Vagina (tissue), 2 donors: ENCODE measurements at regions not wholly inside any gene's neighbourhood (a gene's known extent, or its start where the extent isn't known, plus 50 kb on each side); places are given as distances from the start of the nearest gene placed in this dataset.

Source experiments
- DNase-seq, 2 donors: peaks; one replicate each; pipeline ENCODE4 v3.0.0-alpha.2; 2017; ENCODE audit errors: extremely low spot score in 2 of 2
- H3K27ac ChIP-seq: fragments of 200-600 bp; sonication (generic); one replicate; pipeline ENCODE4 v1.5.1; 2019
- H3K27me3 ChIP-seq: fragments of 200-600 bp; sonication (generic); one replicate; pipeline ENCODE4 v1.5.1; 2019
- H3K36me3 ChIP-seq, 2 donors: fragments of 200-600 bp; sonication (generic); one replicate each; pipeline ENCODE4 v1.5.1; 2017 to 2019
- H3K4me1 ChIP-seq: fragments of 200-600 bp; sonication (generic); one replicate; pipeline ENCODE4 v1.5.1; 2019
- H3K4me3 ChIP-seq, 2 donors: fragments of 200-600 bp; sonication (generic); 1 replicate in 1 of 2; 2 replicates in 1 of 2; pipeline ENCODE4 v1.5.1; 2016 to 2019
- H3K9me3 ChIP-seq: fragments of 200-600 bp; sonication (generic); one replicate; pipeline ENCODE4 v1.5.1; 2019
- POLR2A ChIP-seq, 2 donors: fragments of 450-650 bp; IDR thresholded peaks; one replicate each; pipeline ENCODE4 v1.6.1; 2017; ENCODE audit warnings: antibody characterized with exemption in 2 of 2, mild to moderate bottlenecking in 2 of 2, moderate library complexity in 2 of 2
- POLR2AphosphoS5 ChIP-seq, 2 donors: sonication (generic); formaldehyde crosslinking; IDR thresholded peaks; one replicate each; pipeline ENCODE4 v1.9.0; 2017; ENCODE audit warnings: antibody characterized with exemption in 2 of 2, mild to moderate bottlenecking in 2 of 2, low read depth in 1 of 2; ENCODE audit not compliant: insufficient read depth in 1 of 2
- intact Hi-C: fragments of 100-400 bp; cut with DNase I; formaldehyde crosslinking; loops from one replicate; pipeline ENCODE4 v1.15.1; 2023
- TF ChIP-seq, protein P1 (sequence below), 3 experiments: fragments of 450-650 bp in 2 of 3; fragments of 200-600 bp in 1 of 3; sonication (generic) in 1 of 3; IDR thresholded peaks; one replicate each; pipeline ENCODE4 v1.5.1; 2017 to 2019; ENCODE audit warnings: antibody characterized with exemption in 3 of 3, mild to moderate bottlenecking in 2 of 3, moderate library complexity in 2 of 3

GRCh38 chr18:7447318-7448028, 119.6 kb upstream of the PTPRM start:
- no peaks in the 10 kb centered on the region for H3K4me1 ChIP-seq
- intact Hi-C loops, result no loop called here
- H3K9me3 ChIP-seq, result no peaks in the 10 kb centered on the region

GRCh38 chr18:7452331-7452730, 114.8 kb upstream of the PTPRM start:
- Histone ChIP-seq H3K4me3 (no peak overlapping the region), H3K27me3 (no peaks in the 10 kb centered on the region), H3K4me1 (no peaks in the 10 kb centered on the region), H3K36me3 (no peaks in the 10 kb centered on the region), H3K9me3 (no peaks in the 10 kb centered on the region), H3K27ac (no peak overlapping the region)
- TF ChIP-seq POLR2AphosphoS5 (IDR thresholded peaks at IDR 0.05; ENCODE audit: insufficient read depth in 1 of 2, low read depth in 1 of 2), result no peak
- no peak for TF ChIP-seq POLR2A (IDR thresholded peaks at IDR 0.05)
- TF ChIP-seq, protein P1, sequence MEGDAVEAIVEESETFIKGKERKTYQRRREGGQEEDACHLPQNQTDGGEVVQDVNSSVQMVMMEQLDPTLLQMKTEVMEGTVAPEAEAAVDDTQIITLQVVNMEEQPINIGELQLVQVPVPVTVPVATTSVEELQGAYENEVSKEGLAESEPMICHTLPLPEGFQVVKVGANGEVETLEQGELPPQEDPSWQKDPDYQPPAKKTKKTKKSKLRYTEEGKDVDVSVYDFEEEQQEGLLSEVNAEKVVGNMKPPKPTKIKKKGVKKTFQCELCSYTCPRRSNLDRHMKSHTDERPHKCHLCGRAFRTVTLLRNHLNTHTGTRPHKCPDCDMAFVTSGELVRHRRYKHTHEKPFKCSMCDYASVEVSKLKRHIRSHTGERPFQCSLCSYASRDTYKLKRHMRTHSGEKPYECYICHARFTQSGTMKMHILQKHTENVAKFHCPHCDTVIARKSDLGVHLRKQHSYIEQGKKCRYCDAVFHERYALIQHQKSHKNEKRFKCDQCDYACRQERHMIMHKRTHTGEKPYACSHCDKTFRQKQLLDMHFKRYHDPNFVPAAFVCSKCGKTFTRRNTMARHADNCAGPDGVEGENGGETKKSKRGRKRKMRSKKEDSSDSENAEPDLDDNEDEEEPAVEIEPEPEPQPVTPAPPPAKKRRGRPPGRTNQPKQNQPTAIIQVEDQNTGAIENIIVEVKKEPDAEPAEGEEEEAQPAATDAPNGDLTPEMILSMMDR (IDR thresholded peaks at IDR 0.05), result peak in 1 of 3 experiments; percentile 21
- intact Hi-C loops, result no loop called here
- no peak for DNase-seq

More at GRCh38 chr18:7447318-7448028, 119.6 kb upstream of the PTPRM start:
- TF ChIP-seq POLR2AphosphoS5 (IDR thresholded peaks at IDR 0.05; ENCODE audit: insufficient read depth in 1 of 2, low read depth in 1 of 2) (no peak), POLR2A (IDR thresholded peaks at IDR 0.05) (no peak)
- TF ChIP-seq, protein P1 (IDR thresholded peaks at IDR 0.05), result no peak
- no peak for DNase-seq
- Histone ChIP-seq H3K27me3 (no peaks in the 10 kb centered on the region), H3K4me3 (no peak overlapping the region), H3K36me3 (no peaks in the 10 kb centered on the region), H3K27ac (no peak overlapping the region)

GRCh38 chr18:7454429-7454828, 112.7 kb upstream of the PTPRM start:
- Histone ChIP-seq H3K4me1 (no peaks in the 10 kb centered on the region), H3K4me3 (no peak overlapping the region), H3K9me3 (no peaks in the 10 kb centered on the region), H3K27me3 (no peaks in the 10 kb centered on the region), H3K27ac (no peak overlapping the region), H3K36me3 (no peaks in the 10 kb centered on the region)
- TF ChIP-seq, protein P1 (IDR thresholded peaks at IDR 0.05), result no peak
- TF ChIP-seq POLR2AphosphoS5 (IDR thresholded peaks at IDR 0.05; ENCODE audit: insufficient read depth in 1 of 2, low read depth in 1 of 2) (no peak), POLR2A (IDR thresholded peaks at IDR 0.05) (no peak)
- no peak for DNase-seq
- intact Hi-C loops, result no loop called here

DNA sequence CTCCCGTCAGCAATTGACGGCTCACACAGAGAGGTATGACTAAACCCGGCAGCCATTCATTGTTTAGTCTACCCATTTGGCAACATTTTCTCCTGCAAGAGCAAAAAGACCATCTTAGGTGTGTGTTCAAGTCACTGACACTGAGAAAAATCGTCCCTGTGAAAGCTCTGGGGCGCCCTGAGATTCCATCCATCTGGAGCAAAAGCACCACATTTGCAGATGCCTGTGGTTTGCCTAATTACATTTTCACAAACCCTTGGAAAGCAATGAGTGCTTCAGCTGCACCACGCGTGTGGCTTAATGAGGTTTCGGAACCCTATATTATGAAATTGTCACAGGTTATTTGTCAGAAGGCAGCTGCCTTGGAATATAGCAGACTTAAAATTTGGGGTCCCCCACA, 110.7 kb upstream of the PTPRM start:
- TF ChIP-seq POLR2A (IDR thresholded peaks at IDR 0.05) (no peak), POLR2AphosphoS5 (IDR thresholded peaks at IDR 0.05; ENCODE audit: insufficient read depth in 1 of 2, low read depth in 1 of 2) (no peak)
- TF ChIP-seq, protein P1 (IDR thresholded peaks at IDR 0.05), result no peak
- no peaks in the 10 kb centered on the region for H3K9me3 ChIP-seq
- H3K27ac ChIP-seq, result no peak overlapping the region
- no peak overlapping the region for H3K4me3 ChIP-seq
- no peaks in the 10 kb centered on the region for H3K36me3 ChIP-seq
- DNase-seq, result no peak
- H3K27me3 ChIP-seq, result no peaks in the 10 kb centered on the region
- intact Hi-C loops, result no loop called here
- peaks cover 11% of the 10 kb centered on the region for H3K4me1 ChIP-seq

- Histone ChIP-seq H3K27ac (no peak overlapping the region), H3K9me3 (no peaks in the 10 kb centered on the region), H3K27me3 (no peaks in the 10 kb centered on the region), H3K36me3 (no peaks in the 10 kb centered on the region), H3K4me1 (peaks cover 11% of the 10 kb centered on the region), H3K4me3 (no peak overlapping the region)
- no peak for TF ChIP-seq POLR2A (IDR thresholded peaks at IDR 0.05)
- TF ChIP-seq POLR2AphosphoS5 (IDR thresholded peaks at IDR 0.05; ENCODE audit: insufficient read depth in 1 of 2, low read depth in 1 of 2), result no peak
- TF ChIP-seq, protein P1 (IDR thresholded peaks at IDR 0.05), result no peak
- no peak for DNase-seq
- intact Hi-C loops, result no loop called here
Observed at GRCh38 chr18:7457262-7457661, 109.9 kb upstream of the PTPRM start.
